ENCODE measurements at regions not wholly inside any gene's neighbourhood (a gene's known extent, or its start where the extent isn't known, plus 50 kb on each side); places are given as distances from the start of the nearest gene placed in this dataset.

GRCh38 chr11:43197379-43197778 lies 114.4 kb upstream of the API5 start:
- Mint-ChIP-seq H3K27ac (no peak overlapping the region), H3K36me3 (ENCODE audit: low read depth) (no peaks in the 10 kb centered on the region), H3K9me3 (no peaks in the 10 kb centered on the region), H3K27me3 (ENCODE audit: low read depth) (no peaks in the 10 kb centered on the region), H3K4me1 (ENCODE audit: low read depth) (no peaks in the 10 kb centered on the region), H3K4me3 (no peak overlapping the region)

- Mint-ChIP-seq H3K27ac (no peak overlapping the region), H3K9me3 (no peaks in the 10 kb centered on the region), H3K4me3 (no peak overlapping the region), H3K27me3 (ENCODE audit: low read depth) (no peaks in the 10 kb centered on the region), H3K4me1 (ENCODE audit: low read depth) (no peaks in the 10 kb centered on the region), H3K36me3 (ENCODE audit: low read depth) (no peaks in the 10 kb centered on the region)
These were observed 111.8 kb upstream of the API5 start for GRCh38 chr11:43200031-43200430.

- H3K27me3 Mint-ChIP-seq (ENCODE audit: low read depth) = no peaks in the 10 kb centered on the region
- H3K27ac Mint-ChIP-seq = no peak overlapping the region
- no peaks in the 10 kb centered on the region for H3K4me1 Mint-ChIP-seq (ENCODE audit: low read depth)
- no peaks in the 10 kb centered on the region for H3K36me3 Mint-ChIP-seq (ENCODE audit: low read depth)
- peaks cover 12% of the 10 kb centered on the region for H3K9me3 Mint-ChIP-seq
- no peak overlapping the region for H3K4me3 Mint-ChIP-seq
These were observed 99.5 kb upstream of the API5 start for GRCh38 chr11:43212279-43212678.

GRCh38 chr11:43214471-43214870 lies 97.3 kb upstream of the API5 start:
- H3K27ac Mint-ChIP-seq = no peak overlapping the region
- no peaks in the 10 kb centered on the region for H3K4me1 Mint-ChIP-seq (ENCODE audit: low read depth)
- no peaks in the 10 kb centered on the region for H3K27me3 Mint-ChIP-seq (ENCODE audit: low read depth)
- no peaks in the 10 kb centered on the region for H3K36me3 Mint-ChIP-seq (ENCODE audit: low read depth)
- H3K4me3 Mint-ChIP-seq = no peak overlapping the region
- H3K9me3 Mint-ChIP-seq = peaks cover 12% of the 10 kb centered on the region

- Mint-ChIP-seq H3K9me3 (peaks cover 3% of the 10 kb centered on the region), H3K27ac (no peak overlapping the region), H3K4me3 (no peak overlapping the region), H3K36me3 (ENCODE audit: low read depth) (no peaks in the 10 kb centered on the region), H3K4me1 (ENCODE audit: low read depth) (no peaks in the 10 kb centered on the region), H3K27me3 (ENCODE audit: low read depth) (no peaks in the 10 kb centered on the region)
These were observed 93.9 kb upstream of the API5 start for GRCh38 chr11:43217849-43218248.

- H3K27ac Mint-ChIP-seq = no peak overlapping the region
- no peaks in the 10 kb centered on the region for H3K9me3 Mint-ChIP-seq
- no peaks in the 10 kb centered on the region for H3K27me3 Mint-ChIP-seq (ENCODE audit: low read depth)
- no peak overlapping the region for H3K4me3 Mint-ChIP-seq
- H3K36me3 Mint-ChIP-seq (ENCODE audit: low read depth) = no peaks in the 10 kb centered on the region
- no peaks in the 10 kb centered on the region for H3K4me1 Mint-ChIP-seq (ENCODE audit: low read depth)
These were observed 89.6 kb upstream of the API5 start for GRCh38 chr11:43222215-43222614.

- no peaks in the 10 kb centered on the region for H3K9me3 Mint-ChIP-seq
- no peaks in the 10 kb centered on the region for H3K27me3 Mint-ChIP-seq (ENCODE audit: low read depth)
- no peaks in the 10 kb centered on the region for H3K4me1 Mint-ChIP-seq (ENCODE audit: low read depth)
- H3K27ac Mint-ChIP-seq = no peak overlapping the region
- no peak overlapping the region for H3K4me3 Mint-ChIP-seq
- H3K36me3 Mint-ChIP-seq (ENCODE audit: low read depth) = no peaks in the 10 kb centered on the region
These were observed 88.8 kb upstream of the API5 start for GRCh38 chr11:43223026-43223425.

- Mint-ChIP-seq H3K9me3 (no peaks in the 10 kb centered on the region), H3K27me3 (ENCODE audit: low read depth) (no peaks in the 10 kb centered on the region), H3K27ac (no peak overlapping the region), H3K36me3 (ENCODE audit: low read depth) (no peaks in the 10 kb centered on the region), H3K4me3 (no peak overlapping the region), H3K4me1 (ENCODE audit: low read depth) (no peaks in the 10 kb centered on the region)
These were observed 76.9 kb upstream of the API5 start for GRCh38 chr11:43234881-43235280.

GRCh38 chr11:43238341-43238740 lies 73.5 kb upstream of the API5 start:
- H3K27me3 Mint-ChIP-seq (ENCODE audit: low read depth) = no peaks in the 10 kb centered on the region
- H3K36me3 Mint-ChIP-seq (ENCODE audit: low read depth) = no peaks in the 10 kb centered on the region
- no peaks in the 10 kb centered on the region for H3K9me3 Mint-ChIP-seq
- no peak overlapping the region for H3K27ac Mint-ChIP-seq
- no peak overlapping the region for H3K4me3 Mint-ChIP-seq
- no peaks in the 10 kb centered on the region for H3K4me1 Mint-ChIP-seq (ENCODE audit: low read depth)

- Mint-ChIP-seq H3K4me3 (no peak overlapping the region), H3K4me1 (ENCODE audit: low read depth) (no peaks in the 10 kb centered on the region), H3K9me3 (no peaks in the 10 kb centered on the region), H3K27ac (no peak overlapping the region), H3K36me3 (ENCODE audit: low read depth) (no peaks in the 10 kb centered on the region), H3K27me3 (ENCODE audit: low read depth) (no peaks in the 10 kb centered on the region)
These were observed 72.0 kb upstream of the API5 start for GRCh38 chr11:43239791-43240190.

GRCh38 chr11:43242401-43242800 lies 69.4 kb upstream of the API5 start:
- Mint-ChIP-seq H3K27ac (no peak overlapping the region), H3K4me1 (ENCODE audit: low read depth) (no peaks in the 10 kb centered on the region), H3K27me3 (ENCODE audit: low read depth) (no peaks in the 10 kb centered on the region), H3K4me3 (no peak overlapping the region), H3K36me3 (ENCODE audit: low read depth) (no peaks in the 10 kb centered on the region), H3K9me3 (no peaks in the 10 kb centered on the region)

GRCh38 chr11:43243927-43244326 lies 67.9 kb upstream of the API5 start:
- H3K4me3 Mint-ChIP-seq = no peak overlapping the region
- no peaks in the 10 kb centered on the region for H3K27me3 Mint-ChIP-seq (ENCODE audit: low read depth)
- H3K27ac Mint-ChIP-seq = no peak overlapping the region
- H3K36me3 Mint-ChIP-seq (ENCODE audit: low read depth) = no peaks in the 10 kb centered on the region
- H3K4me1 Mint-ChIP-seq (ENCODE audit: low read depth) = no peaks in the 10 kb centered on the region
- H3K9me3 Mint-ChIP-seq = no peaks in the 10 kb centered on the region

- Mint-ChIP-seq H3K36me3 (ENCODE audit: low read depth) (no peaks in the 10 kb centered on the region), H3K9me3 (no peaks in the 10 kb centered on the region), H3K4me3 (no peak overlapping the region), H3K27ac (no peak overlapping the region), H3K27me3 (ENCODE audit: low read depth) (no peaks in the 10 kb centered on the region), H3K4me1 (ENCODE audit: low read depth) (no peaks in the 10 kb centered on the region)
These were observed 66.3 kb upstream of the API5 start for GRCh38 chr11:43245466-43245865.

GRCh38 chr11:43250309-43250708 lies 61.5 kb upstream of the API5 start:
- H3K4me1 Mint-ChIP-seq (ENCODE audit: low read depth) = no peaks in the 10 kb centered on the region
- H3K4me3 Mint-ChIP-seq = no peak overlapping the region
- H3K36me3 Mint-ChIP-seq (ENCODE audit: low read depth) = no peaks in the 10 kb centered on the region
- no peaks in the 10 kb centered on the region for H3K27me3 Mint-ChIP-seq (ENCODE audit: low read depth)
- no peak overlapping the region for H3K27ac Mint-ChIP-seq
- H3K9me3 Mint-ChIP-seq = no peaks in the 10 kb centered on the region

- no peak overlapping the region for H3K4me3 Mint-ChIP-seq
- H3K27ac Mint-ChIP-seq = no peak overlapping the region
- H3K27me3 Mint-ChIP-seq (ENCODE audit: low read depth) = no peaks in the 10 kb centered on the region
- peaks cover 9% of the 10 kb centered on the region for H3K9me3 Mint-ChIP-seq
- no peaks in the 10 kb centered on the region for H3K36me3 Mint-ChIP-seq (ENCODE audit: low read depth)
- H3K4me1 Mint-ChIP-seq (ENCODE audit: low read depth) = no peaks in the 10 kb centered on the region
These were observed 50.0 kb upstream of the API5 start for GRCh38 chr11:43261775-43262174.

Measured in T-helper 1 cell treated with Interleukin-12 subunit alpha and Interleukin-12 subunit beta and Interleukin-4 antibody, amounts not matched to agents 30 μg/mL and 1 μg/mL, for 36 hours (primary cell).